ENCODE measurements at regions not wholly inside any gene's neighbourhood (a gene's known extent, or its start where the extent isn't known, plus 50 kb on each side); places are given as distances from the start of the nearest gene placed in this dataset.

GRCh38 chr16:51287121-51287755 is 136.2 kb upstream of the SALL1 start:
- TF ChIP-seq GATA2 (IDR thresholded peaks at IDR 0.05; ENCODE audit: low read depth, low read length): no peak
- no peak for TF ChIP-seq GATA3 (IDR thresholded peaks at IDR 0.05; ENCODE audit: low read depth, low read length)

GRCh38 chr16:51286272-51286671 is 135.2 kb upstream of the SALL1 start:
- no peak for TF ChIP-seq GATA2 (IDR thresholded peaks at IDR 0.05; ENCODE audit: low read depth, low read length)
- no peak for TF ChIP-seq GATA3 (IDR thresholded peaks at IDR 0.05; ENCODE audit: low read depth, low read length)

- no peak for TF ChIP-seq GATA3 (IDR thresholded peaks at IDR 0.05; ENCODE audit: low read depth, low read length)
- TF ChIP-seq GATA2 (IDR thresholded peaks at IDR 0.05; ENCODE audit: low read depth, low read length): no peak
Observed at GRCh38 chr16:51276336-51276735, 125.3 kb upstream of the SALL1 start.

- no peak for TF ChIP-seq GATA2 (IDR thresholded peaks at IDR 0.05; ENCODE audit: low read depth, low read length)
- no peak for TF ChIP-seq GATA3 (IDR thresholded peaks at IDR 0.05; ENCODE audit: low read depth, low read length)
Observed at GRCh38 chr16:51272420-51272819, 121.3 kb upstream of the SALL1 start.

GRCh38 chr16:51271156-51271701 is 120.2 kb upstream of the SALL1 start:
- TF ChIP-seq GATA3 (IDR thresholded peaks at IDR 0.05; ENCODE audit: low read depth, low read length) (no peak), GATA2 (IDR thresholded peaks at IDR 0.05; ENCODE audit: low read depth, low read length) (no peak)

GRCh38 chr16:51268237-51268636 is 117.2 kb upstream of the SALL1 start:
- no peak for TF ChIP-seq GATA2 (IDR thresholded peaks at IDR 0.05; ENCODE audit: low read depth, low read length)
- no peak for TF ChIP-seq GATA3 (IDR thresholded peaks at IDR 0.05; ENCODE audit: low read depth, low read length)

- TF ChIP-seq GATA3 (IDR thresholded peaks at IDR 0.05; ENCODE audit: low read depth, low read length): no peak
- TF ChIP-seq GATA2 (IDR thresholded peaks at IDR 0.05; ENCODE audit: low read depth, low read length): no peak
Observed at GRCh38 chr16:51267681-51268080, 116.6 kb upstream of the SALL1 start.

GRCh38 chr16:51262428-51262827 is 111.4 kb upstream of the SALL1 start:
- TF ChIP-seq GATA3 (IDR thresholded peaks at IDR 0.05; ENCODE audit: low read depth, low read length) (no peak), GATA2 (IDR thresholded peaks at IDR 0.05; ENCODE audit: low read depth, low read length) (no peak)

GRCh38 chr16:51261919-51262318 is 110.8 kb upstream of the SALL1 start:
- TF ChIP-seq GATA3 (IDR thresholded peaks at IDR 0.05; ENCODE audit: low read depth, low read length): no peak
- TF ChIP-seq GATA2 (IDR thresholded peaks at IDR 0.05; ENCODE audit: low read depth, low read length): no peak

GRCh38 chr16:51255349-51255972 is 104.4 kb upstream of the SALL1 start:
- TF ChIP-seq GATA3 (IDR thresholded peaks at IDR 0.05; ENCODE audit: low read depth, low read length) (no peak), GATA2 (IDR thresholded peaks at IDR 0.05; ENCODE audit: low read depth, low read length) (no peak)

GRCh38 chr16:51248217-51248616 is 97.1 kb upstream of the SALL1 start:
- TF ChIP-seq GATA3 (IDR thresholded peaks at IDR 0.05; ENCODE audit: low read depth, low read length) (no peak), GATA2 (IDR thresholded peaks at IDR 0.05; ENCODE audit: low read depth, low read length) (no peak)

- TF ChIP-seq GATA3 (IDR thresholded peaks at IDR 0.05; ENCODE audit: low read depth, low read length) (no peak), GATA2 (IDR thresholded peaks at IDR 0.05; ENCODE audit: low read depth, low read length) (no peak)
Observed at GRCh38 chr16:51245658-51245995, 94.6 kb upstream of the SALL1 start.

GRCh38 chr16:51244887-51245657 is 94.0 kb upstream of the SALL1 start:
- TF ChIP-seq GATA2 (IDR thresholded peaks at IDR 0.05; ENCODE audit: low read depth, low read length) (no peak), GATA3 (IDR thresholded peaks at IDR 0.05; ENCODE audit: low read depth, low read length) (no peak)

GRCh38 chr16:51243936-51244436 is 92.9 kb upstream of the SALL1 start:
- TF ChIP-seq GATA3 (IDR thresholded peaks at IDR 0.05; ENCODE audit: low read depth, low read length): no peak
- no peak for TF ChIP-seq GATA2 (IDR thresholded peaks at IDR 0.05; ENCODE audit: low read depth, low read length)

Measured in SH-SY5Y (cell line).